GM20431 (cell line): ENCODE measurements at regions not wholly inside any gene's neighbourhood (a gene's known extent, or its start where the extent isn't known, plus 50 kb on each side); places are given as distances from the start of the nearest gene placed in this dataset.

Experiments
- in situ Hi-C: fragments of 300-500 bp; cut with MseI, MboI; formaldehyde crosslinking; loops from one replicate; pipeline ENCODE4 v1.15.0; 2020; ENCODE audit warnings: low sequenced_read_pairs; ENCODE audit not compliant: unreplicated experiment

DNA sequence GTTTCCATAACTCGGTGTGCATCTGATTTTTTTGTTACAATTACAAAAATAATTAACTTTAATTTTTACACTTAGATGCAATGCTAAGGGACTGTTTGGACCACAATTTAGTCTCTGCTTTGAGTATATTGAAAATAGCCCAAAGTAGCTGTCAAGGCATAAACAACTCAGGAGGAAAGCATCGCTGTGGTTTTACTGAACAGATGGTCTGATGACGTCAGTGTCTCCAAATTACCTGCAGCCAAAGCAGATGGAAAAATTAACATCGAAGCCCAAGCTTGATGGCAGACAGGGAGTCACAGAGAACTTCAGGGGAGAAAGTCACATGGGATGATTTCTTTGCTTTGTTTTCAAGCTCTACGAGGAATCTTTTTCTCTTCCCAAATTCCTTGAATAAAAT is 83.1 kb upstream of the PLCL2 start:
- in situ Hi-C loops, result no loop called here

DNA sequence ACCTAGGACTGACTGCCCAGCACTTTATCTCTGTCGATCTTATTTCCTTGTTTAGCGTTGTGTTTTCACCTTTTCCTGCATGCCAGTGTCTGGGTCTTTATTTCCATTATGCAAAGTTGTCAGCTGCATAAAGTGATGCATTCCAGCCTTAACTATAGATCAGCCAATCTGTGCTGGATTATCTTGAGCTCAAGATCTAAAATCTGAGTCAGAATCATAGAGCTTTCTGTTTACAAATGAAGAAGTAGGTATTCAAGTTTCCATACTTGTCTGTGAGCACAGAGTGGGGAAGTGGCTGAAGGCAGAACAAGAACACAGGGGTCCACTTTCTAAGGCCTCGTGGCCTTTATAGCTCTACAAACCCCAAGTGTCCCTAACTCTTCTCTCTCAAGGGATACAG is 82.4 kb upstream of the PLCL2 start:
- in situ Hi-C loops, result no loop called here

DNA sequence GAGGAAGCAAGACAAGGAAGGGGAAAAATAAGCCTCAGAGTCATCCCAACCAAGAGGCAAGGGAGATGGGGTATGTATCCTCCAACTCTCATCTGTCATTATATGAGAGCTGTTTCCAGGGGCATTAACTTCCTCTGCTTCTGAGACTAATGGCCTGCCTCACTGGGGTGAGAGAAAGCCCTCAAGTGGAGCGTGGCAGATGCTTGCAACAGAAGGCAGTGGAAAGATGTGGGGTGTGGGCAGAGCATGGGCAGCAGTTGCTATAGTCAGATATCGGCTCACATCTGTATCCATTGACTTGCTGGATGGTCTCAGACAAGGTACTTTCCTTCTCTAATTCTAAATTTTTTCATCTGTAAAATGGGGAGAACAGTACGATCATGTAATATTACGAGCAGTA is 81.7 kb upstream of the PLCL2 start:
- in situ Hi-C loops, result no loop called here

DNA sequence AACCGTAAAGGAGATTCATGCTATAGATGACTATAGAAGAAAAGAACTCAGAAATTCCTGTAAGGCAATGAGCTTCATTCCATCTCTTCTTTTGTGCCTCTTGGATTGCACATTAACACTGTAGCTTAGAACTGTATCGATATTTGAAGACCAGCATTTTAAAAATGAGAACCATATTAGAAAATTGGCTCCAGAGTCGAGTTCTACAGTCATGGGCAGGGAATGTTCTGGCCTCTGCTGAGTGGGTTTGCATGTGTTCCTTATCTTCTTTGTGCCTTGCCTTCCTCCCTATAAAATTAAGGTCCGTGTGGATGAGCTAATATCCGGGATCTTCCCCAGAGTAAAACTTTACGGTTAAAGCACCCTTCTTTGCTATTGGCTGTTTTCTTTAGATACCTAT is 77.4 kb upstream of the PLCL2 start:
- in situ Hi-C loops, result no loop called here

DNA sequence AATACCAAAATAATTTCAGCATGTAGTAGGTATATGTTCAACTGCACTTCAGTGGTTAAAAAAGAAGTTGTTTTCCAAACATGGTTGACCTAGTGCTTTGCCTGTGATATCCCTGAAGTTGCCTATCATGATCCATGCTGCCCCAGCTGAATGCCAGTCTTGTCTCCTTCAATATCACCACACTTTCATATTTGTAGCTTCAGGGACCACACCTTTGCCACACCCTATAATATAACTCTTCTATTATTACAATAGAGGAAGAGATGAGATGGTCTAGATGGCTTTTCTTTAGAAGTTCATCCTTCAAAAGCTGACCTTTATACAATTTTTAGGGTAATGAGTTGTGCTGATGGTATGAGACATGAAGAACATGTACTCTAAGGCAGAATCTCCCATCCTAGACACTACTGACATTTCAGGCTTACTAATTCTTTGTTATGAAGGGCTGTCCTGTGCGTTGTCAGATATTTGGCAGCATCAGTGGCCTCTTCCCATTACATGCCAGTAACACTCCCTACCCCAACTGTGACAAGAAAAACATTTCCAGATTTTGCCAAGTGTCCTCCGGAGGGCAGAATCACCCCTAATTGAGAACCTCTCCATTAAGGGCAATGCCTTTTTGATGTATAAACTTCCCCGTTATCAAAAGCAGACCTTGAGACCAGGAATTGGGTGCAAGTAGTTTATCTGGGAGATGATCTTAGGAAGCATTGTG is 76.2 kb upstream of the PLCL2 start:
- in situ Hi-C loops, result no loop called here

DNA sequence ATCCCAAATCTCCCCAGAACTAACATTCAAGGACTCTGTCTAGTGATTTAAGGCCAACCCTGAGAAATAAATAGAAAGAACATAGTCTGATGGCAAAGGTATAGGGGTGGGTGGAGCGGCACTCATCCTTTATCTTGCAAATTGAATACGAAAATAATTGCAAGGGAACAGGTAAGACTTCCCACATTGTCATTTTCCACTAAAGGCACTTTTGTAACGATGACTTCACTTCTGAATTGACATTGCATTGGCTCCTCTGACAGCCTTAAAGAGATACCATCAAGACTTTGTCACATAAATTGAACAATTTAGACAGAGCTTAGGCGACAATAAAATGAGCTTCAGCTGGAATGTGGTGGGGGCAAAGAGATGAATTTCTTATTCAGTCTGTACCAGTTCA is 75.3 kb upstream of the PLCL2 start:
- in situ Hi-C loops, result no loop called here

DNA sequence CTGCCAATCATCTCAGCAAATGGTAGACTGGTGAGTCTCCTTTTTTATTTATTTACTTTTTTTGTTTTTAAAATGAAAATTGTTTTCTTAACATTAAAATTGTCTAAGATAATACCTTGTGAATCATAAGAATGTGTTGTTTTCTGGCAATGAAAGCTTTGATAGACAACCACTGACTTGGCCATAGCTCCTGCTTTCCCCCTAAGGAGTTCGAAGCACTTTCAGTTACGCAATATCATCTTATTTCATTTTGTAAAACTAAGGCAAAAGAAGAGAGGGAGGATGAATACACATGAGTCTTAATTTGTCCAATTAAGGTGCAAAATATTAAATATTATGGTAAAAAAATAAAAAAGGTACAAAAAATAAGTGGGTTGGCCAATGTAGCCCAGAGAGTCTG is 74.8 kb upstream of the PLCL2 start:
- in situ Hi-C loops, result no loop called here

DNA sequence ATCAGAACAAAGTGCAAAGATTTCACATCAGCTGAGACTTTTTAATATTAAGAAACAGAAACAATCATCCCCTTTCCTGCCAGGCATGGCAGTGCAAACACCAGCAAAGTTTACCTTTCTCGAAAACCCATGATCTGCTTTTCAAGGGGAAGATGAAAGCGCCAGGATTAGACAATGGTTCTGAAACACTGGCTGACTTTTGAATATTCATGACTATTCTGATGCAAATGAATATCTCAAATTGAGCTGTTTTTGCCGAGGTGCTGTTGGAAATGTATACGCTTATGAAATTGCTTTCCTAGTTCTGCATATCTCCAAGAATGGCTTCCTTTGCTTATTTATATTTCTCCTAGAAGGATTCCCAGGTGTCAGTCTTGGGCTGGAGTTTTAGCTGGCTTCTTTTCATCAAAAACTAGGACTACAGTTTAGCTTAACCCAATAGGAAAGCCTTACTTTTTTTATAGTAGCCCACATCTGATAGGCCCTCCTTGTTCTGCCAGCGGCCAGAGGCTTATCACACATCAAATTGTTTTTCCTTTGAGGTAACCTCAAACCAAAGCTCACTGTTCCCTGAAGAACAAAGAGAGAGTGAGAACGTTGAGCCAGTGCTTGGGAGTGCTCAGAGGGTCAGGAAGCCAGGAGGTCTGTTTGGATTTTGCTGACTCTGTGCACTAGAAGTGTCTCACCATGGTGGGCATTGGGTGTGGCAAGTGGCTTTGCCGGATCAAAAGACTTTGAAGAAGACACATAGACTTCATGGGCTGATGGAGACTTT is 74.0 kb upstream of the PLCL2 start:
- in situ Hi-C loops, result no loop called here

DNA sequence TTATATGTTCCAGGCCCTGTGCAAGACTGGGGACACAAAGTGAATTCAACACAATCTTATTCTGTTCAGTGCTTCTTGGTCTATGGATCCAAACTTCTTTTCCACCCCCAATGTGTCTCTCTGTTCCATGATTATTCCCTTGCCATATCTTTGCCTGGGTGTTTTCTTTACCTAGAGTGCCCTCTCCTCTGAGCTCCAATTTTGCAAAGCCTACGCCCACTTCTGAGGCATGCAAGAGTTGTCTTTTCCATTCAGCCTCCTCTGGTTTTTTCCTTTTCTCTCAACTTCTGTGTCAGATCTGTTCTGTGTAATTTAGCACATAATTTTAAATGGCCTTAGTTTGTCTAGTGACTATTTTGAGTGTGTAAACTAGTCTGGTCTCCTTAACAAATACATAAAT is 72.8 kb upstream of the PLCL2 start:
- in situ Hi-C loops, result no loop called here

DNA sequence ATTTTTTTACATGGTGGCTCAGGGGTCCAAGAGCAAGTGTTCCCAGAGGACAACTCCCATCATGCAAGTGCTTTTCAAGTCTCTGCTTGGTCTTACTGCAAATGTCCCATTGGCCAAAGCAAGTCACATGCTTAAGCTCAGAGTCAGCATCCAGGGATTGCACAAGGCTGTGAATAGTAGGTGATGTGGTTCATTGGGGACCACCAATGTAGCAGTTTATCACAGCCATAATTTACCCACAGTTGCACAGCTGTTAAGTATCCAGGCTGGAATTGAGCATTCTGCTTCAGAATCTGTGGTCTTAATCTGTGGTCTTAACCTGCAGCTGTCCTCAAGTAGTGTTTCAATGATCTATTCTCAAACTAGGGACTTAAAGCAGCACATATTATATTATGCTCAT is 71.4 kb upstream of the PLCL2 start:
- in situ Hi-C loops, result no loop called here

DNA sequence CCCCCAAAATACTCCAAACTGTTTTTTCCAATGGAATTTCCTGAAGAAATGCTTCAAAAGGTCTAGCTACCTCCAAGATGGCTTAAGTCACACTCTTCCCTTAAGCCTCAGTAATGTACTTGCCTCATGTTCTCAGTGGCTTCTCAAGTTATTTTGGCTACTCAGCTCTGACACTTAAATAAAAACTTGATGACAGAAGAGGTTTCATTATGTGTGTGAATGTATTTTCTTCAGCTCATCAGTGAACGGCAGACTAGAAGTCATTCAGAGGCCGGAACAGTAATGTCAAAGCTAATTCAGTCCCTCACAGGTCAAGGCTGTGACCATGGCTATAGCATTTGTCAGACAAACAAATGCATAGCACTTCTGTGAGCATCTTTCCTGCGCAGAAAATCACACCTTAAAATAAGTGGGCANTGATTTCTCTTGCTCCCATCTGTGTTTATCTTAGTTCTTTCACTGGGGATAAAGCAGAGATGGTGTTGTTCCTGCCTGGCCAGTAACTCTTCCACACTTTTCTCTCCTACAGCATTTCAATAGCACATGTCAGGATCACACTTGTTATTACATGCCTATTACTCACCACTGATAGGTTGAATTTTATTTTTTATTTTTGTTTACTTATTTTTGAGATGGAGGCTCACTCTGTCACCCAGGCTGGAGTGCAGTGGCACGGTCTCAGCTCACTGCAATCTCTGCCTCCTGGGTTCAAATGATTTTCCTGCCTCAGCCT is 68.5 kb upstream of the PLCL2 start:
- in situ Hi-C loops, result no loop called here

DNA sequence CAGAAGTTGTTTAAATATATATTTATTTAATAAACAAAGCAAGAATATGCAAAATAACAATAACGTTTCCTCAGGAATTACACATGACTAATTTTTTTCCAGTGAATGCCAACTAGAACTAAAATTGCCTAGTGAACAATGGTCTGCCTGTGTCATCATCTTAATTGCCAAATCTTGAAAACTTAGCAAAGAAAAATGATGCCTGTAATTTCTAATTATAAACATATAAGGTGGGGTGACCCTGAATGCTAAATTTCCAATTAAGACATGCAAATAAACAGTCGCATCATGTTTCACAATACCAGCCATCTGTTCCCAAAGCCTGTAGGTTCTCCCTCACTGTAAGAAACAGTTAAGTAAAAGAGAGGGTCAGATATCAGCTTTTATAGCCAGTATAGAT is 67.6 kb upstream of the PLCL2 start:
- in situ Hi-C loops, result no loop called here

DNA sequence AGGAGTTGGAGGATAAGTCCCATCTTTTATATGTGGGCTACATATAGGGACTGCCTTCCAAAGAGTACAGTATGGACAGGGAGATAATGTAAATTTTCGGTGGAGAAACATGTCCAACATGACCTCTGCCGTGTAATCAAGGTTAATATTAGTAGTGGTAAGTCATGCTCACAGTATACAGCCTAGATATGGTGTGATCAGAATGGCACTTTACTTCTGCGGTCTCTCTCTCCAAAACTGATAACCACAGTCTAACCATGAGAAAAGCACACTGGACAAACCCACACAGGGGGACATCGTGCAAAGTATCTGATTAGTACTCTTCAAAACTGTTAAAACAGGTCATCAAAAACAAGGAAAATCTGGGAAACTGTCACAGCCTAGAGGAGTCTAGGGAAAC is 66.6 kb upstream of the PLCL2 start:
- in situ Hi-C loops, result no loop called here

DNA sequence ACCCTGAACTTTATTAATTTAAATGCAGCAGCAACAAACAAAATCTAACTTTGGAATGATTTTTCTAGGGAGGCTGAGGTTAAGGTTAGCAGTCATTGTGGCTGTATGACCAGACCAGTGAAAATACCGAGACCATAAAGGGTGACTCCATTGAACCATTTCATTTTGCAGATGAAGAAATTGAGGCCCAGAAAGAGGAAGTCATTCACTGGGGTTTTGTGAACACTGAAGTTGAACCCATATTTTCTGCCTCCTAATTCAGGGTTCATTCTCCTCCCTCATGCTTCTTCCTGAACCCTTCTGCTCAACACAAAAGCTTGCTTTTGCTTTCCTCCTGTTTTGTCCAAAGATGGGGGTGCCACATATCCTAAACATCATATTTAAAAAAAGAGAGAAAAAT is 65.8 kb upstream of the PLCL2 start:
- in situ Hi-C loops, result no loop called here

DNA sequence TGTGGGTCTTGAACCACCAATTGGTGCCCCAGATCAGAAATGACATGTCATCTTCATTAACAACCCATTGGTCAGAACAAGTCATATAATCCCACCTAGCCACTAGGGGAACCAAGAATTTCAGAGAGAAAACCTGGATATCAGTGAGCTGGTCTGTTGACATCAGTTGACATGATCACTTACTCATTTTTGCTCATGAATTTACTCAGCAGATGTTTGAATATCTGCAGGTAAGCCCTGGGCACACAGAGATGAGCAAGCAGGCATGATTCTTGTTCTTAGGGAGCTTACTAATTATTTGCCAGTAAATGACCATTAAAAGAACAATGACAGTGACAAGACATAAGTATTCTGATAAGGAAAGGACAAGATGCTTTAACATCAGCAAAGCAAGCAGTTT is 64.3 kb upstream of the PLCL2 start:
- in situ Hi-C loops, result no loop called here

DNA sequence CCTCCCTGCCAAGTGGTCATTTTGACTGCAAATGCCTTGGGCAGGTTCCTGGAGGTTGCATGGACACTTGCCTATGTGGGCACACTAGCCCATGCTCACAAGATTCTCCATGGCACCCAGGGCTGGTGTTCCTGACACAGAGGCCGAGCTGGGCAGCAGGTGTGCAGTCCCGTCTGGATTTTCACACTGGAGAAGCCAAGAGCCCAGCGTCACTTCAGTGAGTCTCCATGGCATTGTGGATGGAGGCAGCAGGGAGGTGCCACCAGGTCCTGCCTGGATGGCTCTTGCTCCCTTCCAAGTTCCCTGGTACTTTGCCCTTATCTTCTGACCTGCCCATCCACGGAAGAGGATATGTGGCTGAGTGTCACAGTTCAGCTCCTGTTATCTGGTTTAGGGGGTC is 63.7 kb upstream of the PLCL2 start:
- in situ Hi-C loops, result no loop called here

DNA sequence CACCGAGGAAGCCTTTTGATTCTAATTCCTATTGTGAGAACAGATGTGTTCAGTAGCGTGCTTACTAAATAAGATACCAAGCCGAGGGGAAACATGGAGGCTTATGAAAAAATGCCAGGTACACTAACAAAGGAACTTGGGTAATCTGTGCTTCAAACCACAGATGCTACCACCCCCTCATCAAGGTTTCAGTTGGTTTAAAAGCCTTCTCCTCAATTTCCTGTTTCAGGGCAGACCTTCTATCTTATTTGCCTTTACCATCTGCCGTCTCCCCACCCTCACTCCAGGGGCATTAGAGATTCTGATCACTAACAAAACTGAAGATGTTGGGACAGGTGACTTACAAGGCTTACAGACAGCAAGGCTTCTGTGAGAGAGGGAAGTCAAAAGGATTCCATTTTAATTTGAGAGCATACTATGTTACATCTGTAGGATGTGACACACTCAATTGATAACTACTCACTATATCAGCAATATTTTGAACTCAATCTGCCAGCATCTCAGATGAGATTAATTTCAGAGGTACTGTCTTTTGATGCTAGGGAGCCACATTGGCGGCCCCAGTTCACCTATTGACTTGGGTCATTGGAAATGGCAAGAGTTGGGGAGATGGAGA is 60.6 kb upstream of the PLCL2 start:
- in situ Hi-C loops, result no loop called here

DNA sequence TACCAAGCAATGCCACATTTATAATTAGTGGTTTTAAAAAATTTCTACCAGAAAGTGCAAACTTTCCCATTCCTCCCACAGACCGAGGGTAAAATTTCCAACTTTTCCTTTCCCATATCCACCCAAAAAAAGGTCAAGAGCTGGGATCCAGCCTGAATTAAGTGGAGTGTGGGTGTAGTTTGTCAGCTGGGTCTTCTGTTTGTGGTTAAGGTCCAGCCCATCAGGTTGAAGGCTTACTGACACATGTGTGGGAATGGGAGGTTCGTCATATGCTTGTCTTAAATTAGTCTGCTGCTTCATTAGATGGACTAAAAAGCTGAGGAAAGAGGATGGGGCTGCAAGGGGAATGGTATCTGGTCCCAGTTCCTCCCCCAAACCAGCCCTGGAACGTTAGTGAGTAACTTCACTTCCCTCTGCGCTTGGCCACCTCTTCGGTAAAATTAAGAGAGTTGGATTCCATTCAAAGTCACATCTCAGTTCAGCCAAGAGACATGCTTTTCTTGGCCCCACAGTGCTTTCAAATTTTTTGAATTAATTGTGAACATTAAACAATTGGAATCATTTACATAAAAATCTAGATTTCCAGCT is 59.0 kb upstream of the PLCL2 start:
- in situ Hi-C loops, result loop anchor here (25.0 kb wide), 1 partner anchor 212 kb away; no protein-coding TSS in a partner anchor

DNA sequence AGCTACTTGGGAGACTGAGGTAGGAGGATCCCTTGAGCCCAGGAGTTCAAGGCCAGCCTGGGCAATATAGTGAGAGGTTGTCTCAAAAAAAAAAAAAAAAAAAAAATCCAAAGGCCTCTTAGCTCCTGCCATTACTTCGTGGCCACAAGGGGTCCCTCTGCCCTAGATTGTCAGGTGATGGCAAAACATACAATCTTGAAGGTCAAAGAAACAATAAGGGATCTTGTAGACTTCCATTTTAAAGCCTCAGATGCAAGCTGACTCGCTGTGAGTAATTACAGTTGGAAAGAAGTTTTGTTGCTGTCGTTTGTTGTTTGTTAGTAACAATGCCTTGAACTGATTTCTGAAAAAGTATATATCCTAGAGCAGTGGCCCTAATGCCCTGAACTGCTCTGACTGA is 55.9 kb upstream of the PLCL2 start:
- in situ Hi-C loops, result loop anchor here (25.0 kb wide), 1 partner anchor 208 kb away; no protein-coding TSS in a partner anchor

DNA sequence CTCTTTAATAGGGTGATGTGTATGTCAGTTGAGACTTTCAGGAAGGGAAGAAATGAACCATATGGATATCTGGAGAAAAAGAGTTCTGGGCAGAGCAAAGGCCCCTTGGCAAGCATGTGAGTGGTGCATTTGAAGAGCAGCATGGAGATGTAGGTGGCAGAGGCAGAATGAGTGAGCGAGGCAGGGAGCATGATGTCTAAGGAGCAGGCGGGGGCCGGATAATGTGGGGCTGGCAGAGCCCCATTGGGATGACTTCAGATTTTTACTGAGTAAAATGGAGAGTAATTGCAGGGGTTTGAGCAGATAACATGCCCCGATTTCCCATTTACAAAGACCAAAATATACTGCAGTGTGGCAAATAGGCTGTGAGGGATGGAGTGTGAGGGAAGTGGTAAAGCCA is 52.9 kb upstream of the PLCL2 start:
- in situ Hi-C loops, result loop anchor here (25.0 kb wide), 1 partner anchor 205 kb away; no protein-coding TSS in a partner anchor
